ENCODE measurements at regions not wholly inside any gene's neighbourhood (a gene's known extent, or its start where the extent isn't known, plus 50 kb on each side); places are given as distances from the start of the nearest gene placed in this dataset.

DNA sequence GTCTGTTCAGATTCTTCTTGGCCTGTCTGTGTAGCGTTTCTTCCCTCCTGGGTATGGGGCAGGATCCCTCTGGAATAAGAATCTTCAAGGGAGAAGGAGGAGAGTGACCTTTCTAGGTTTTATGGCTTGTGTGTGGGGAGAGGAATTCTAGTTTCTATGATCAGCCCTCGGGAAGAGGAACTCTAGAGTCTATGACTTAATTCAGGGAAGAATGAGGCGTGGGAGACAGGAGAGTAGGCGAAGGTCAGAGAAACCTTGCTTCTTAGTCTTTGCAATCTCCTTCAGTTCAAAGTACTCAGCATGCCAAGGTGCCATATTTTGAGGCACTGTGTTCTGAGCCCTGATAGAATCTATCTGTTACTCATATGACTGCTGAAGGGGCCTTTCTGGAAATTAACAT, 99.2 kb upstream of the C3orf80 start:
- no peak for DNase-seq (ENCODE audit: low spot score)
- intact Hi-C loops (cut with DNase I), result no loop called here

DNA sequence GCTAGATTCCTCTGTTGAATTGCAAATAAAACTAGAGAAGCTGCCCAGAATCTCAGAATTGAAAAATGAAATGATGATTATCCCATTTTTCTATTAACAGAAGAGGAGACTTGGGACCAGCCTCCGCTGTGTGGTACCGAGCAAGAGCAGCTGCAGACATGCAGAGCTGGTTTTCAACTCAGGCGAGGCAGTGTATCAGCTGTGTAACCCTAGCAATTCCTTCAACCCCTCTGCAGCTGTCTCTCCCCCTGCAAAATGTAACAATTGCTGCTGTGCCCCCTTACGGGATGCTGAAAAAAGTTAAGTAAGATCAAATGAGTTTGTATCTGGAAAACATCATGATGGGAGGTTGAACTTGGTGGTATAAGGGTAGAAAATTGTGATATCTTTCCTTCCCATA, 98.5 kb upstream of the C3orf80 start:
- intact Hi-C loops (cut with DNase I), result no loop called here
- no peak for DNase-seq (ENCODE audit: low spot score)

DNA sequence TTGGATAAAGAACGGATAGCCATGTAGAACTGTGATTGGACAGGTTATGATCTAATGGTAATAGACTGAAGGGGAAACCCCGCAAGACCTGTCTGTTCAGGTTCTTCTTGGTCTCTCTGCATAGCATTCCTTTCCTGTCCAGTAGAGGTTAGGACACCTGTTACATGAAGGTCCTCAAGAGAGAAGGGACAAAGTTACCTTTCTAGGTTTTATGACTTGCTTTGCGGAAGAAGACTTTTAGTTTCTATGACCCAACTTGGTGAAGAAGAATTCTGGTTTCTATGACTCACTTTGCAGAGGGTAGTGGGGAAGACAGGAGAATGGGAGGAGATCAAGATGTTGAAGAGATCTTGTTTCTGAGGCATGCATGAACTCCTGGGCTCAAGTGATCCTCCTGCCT, 97.9 kb upstream of the C3orf80 start:
- intact Hi-C loops (cut with DNase I), result no loop called here
- DNase-seq (ENCODE audit: low spot score), result no peak

DNA sequence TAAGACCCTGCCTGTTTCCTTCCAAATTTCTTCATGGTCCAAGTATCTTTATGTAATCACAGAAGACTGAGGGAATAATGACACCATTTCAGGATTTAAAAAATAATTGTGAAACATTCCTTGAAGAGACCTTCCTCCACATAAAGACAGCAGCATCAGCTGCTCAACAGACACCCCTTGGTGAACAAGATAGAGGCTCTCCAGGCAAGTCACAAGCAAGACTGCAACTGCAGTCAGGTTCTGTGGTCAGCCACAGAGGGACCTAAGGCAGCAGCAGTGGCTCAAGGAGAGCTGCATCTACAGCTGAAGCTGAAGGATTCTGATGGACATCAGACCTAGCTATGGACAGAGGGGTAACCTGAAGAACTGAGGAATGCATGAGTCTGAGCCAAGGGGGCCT, 97.2 kb upstream of the C3orf80 start:
- DNase-seq (ENCODE audit: low spot score), result no peak
- intact Hi-C loops (cut with DNase I), result no loop called here

DNA sequence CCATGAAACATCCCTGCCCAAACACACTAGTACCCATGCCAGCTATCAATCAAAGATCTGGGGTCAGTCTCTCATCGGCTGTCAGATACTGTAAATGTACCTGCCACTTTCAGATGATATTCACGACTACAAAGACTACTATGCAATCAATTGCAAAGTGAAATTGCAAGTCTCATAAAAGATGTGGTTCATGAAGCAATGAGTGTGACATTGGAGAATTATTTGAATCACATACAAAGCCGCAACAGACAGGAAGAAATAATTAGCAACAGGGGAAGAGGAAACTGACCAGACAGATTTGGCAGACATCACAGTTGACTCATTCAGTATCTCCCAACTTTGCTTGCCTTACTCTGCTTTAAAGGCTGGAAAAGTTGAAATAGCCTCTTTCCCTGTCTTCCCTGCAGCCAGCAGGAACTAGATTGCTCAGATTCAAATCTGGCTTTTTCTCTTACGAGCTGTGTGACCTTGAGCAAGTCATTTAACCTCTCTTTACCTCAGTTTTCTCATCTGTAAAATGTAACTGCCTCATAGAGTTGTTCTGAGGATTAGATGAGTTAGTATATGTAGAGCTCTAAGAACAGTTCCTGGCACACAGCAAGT, 95.7 kb upstream of the C3orf80 start:
- intact Hi-C loops (cut with DNase I), result no loop called here
- no peak for DNase-seq (ENCODE audit: low spot score)

DNA sequence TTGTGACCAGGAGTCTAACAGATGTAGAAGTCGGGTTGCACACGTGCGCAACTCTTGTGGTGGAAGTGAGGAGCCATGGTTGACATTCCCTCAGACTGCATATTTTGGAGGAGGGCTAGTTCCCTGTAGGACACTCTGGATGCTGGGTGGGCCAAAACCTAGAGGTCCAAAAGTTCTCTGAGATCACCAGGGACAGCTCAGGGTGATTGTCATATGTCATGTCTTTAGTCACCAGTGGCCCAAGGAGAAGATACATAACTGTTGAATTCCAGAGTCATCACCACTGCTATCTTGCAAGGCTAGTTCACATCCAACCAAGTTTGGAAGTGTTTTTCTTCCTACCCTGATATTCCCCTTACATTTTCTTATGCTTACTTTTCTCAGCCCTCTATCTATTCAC, 95.2 kb upstream of the C3orf80 start:
- no peak for DNase-seq (ENCODE audit: low spot score)
- intact Hi-C loops (cut with DNase I), result no loop called here

DNA sequence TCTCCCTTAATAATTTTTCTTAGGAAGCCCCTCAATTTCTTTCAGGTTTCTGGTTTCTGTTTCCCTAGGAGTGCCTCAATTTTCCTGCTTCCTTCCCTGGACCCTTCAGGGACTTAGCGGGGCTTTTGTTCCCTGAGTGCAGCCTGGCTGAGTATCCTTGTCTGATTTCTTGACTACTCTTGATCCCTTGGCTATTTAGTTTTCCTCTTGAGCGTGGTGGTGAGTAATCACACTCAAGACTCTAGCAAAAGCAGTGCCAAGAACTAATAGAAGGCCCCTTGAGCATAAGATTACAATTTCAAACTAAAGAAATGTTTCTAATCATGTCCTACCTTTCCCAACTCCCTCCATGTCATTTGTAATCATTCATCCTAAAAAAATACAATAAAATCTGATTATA, 94.3 kb upstream of the C3orf80 start:
- no peak for DNase-seq (ENCODE audit: low spot score)
- intact Hi-C loops (cut with DNase I), result no loop called here

DNA sequence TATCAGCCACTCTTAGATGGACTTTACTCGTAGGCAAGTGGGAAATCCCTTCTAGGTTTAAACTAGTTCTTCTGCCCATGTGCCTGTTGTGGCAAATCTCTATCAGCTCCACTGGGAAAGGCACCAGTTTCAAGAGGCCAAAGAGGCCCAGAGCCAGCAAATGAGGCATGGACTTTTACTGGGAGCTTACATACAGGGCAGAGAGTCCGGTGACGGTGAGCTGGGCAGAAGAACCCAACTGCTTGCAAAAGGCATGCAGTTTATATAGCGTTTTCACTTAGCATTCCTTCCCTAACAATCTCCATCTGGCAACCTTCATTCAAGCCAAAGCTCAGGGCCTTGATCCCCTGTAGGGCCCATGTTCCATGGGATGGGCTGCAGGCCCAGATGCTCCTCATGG, 93.0 kb upstream of the C3orf80 start:
- intact Hi-C loops (cut with DNase I), result no loop called here
- DNase-seq (ENCODE audit: low spot score), result no peak

DNA sequence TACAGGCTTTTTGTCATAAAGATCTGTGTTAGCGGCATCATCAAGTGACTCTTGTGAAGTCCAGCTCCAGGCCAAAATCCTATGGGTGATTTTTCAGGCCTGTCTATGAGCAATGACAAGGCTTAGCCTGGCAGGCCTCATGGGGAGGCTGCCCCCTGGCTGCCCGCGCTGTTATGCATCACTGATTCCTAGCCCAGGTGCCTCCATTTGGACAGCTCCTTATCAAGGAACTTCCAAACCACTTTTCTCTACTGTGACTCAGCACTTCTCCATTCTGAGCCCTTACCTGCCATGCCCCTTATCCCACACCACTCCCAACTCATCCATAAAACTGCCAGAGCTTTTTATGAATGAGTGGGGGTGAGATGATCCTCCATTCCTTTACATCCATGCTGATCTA, 91.5 kb upstream of the C3orf80 start:
- intact Hi-C loops (cut with DNase I), result no loop called here
- DNase-seq (ENCODE audit: low spot score), result no peak

DNA sequence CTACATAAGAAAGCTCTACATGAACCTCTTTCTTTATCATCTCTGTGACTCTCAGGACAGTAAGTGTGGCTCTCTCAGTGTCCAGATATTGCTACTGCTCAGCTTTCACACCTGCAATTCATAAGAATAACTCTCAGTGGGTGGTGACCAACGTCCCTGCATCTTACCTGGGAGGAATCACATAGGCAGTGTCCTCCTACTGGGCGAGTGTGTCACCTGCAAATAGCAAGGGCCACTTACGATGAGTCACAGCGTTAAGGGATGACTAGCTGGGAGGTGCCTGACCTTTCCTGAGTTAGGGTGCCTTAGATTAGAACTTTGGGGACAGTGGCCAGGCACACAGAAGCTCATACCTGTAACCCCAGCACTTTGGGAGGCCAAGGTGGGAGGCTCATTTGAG, 90.8 kb upstream of the C3orf80 start:
- intact Hi-C loops (cut with DNase I), result no loop called here
- DNase-seq (ENCODE audit: low spot score), result no peak

DNA sequence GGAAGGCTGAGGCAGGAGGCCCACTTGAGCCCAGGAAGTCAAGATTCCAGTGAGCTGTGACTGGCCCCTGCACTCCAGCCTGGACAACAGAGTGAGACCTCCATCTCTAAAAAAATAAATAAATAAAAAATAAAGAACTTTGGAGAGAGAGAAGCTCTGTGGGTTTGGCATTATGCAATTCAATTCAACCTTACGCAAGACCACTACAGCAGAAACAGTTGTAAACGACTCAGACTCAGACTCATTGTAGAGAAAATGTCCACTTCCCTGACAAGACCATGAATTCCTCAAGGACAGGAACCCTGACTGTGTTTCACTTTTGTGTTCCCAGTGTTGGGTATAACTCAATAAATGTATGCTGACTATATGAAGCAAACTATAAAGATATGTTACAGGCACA, 90.3 kb upstream of the C3orf80 start:
- intact Hi-C loops (cut with DNase I), result no loop called here
- DNase-seq (ENCODE audit: low spot score), result no peak

DNA sequence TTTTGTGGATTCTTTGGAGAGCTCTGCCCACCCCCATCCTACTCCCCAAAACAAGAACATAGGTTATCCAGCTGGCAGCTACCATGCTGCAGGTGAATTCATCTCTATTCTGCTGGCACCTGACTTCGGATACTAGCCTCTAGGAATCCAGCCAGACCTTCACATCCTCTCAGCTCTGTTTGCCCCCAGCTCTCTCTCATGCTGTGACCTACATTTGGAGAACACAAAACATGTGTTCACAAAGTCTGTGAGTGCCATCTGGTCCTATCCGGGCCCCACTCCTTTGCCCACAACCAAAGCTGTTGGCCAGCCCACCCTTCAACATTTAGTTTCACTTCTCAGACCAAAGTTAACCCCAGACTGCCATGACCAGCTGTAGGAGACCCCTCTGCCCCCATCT, 89.4 kb upstream of the C3orf80 start:
- intact Hi-C loops (cut with DNase I), result no loop called here
- DNase-seq (ENCODE audit: low spot score), result no peak

DNA sequence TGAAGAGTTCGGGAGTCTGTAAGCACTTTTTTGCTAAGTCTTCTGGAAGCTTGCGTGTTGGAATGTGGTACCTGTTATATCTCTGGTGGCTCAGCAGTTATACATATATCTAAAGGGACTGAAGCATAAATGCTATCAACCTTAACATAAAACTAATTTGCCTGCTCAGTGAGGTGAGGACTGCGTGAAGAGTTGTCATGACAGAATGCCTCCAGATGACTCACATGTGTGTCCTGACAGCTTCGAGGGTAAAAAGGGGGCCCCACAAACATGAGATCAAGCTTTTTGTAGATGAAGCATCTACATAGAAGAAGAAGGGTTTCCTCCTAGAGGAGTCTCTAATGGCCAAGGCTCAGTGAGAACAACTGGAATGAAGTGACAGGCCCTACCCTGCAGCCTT, 88.8 kb upstream of the C3orf80 start:
- DNase-seq (ENCODE audit: low spot score), result no peak
- intact Hi-C loops (cut with DNase I), result no loop called here

DNA sequence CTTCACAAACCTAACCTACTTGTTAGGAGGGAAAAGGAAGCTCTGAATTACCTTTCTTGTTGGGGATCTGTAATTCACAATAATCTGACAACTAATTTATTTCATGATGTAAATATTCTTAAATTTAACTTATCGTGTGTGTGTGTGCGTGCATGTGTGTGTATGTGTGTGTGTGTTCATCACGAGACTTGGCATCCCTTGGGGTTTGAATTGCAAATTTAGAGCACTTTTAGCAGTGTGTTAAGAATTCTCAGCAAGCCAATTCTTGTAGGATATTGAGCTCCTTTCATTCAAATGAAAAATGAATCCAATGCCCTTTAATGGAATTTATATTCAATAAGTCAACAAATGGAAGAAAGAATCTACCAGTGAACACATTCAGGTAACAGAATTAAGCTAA, 85.9 kb upstream of the C3orf80 start:
- intact Hi-C loops (cut with DNase I), result no loop called here
- DNase-seq (ENCODE audit: low spot score), result no peak

DNA sequence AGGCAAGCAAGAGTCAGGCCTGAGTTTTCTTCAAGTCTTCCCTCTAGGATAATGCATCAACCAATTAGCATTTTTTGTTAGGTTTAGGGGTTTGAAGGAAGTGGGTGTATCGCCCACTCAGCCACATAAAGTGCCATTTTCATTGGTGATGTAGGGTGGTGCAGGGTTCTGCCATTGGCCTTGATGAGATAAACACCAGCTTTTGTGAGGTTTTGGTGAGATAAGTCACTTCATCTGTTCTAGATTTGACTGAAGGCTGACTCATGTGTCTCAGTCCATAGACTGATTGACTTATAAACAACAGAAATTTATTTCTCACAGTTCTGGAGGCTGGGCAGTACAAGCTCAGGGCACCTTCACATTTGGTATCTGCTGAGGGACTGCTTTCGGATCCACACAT, 84.5 kb upstream of the C3orf80 start:
- intact Hi-C loops (cut with DNase I), result no loop called here
- DNase-seq (ENCODE audit: low spot score), result no peak

DNA sequence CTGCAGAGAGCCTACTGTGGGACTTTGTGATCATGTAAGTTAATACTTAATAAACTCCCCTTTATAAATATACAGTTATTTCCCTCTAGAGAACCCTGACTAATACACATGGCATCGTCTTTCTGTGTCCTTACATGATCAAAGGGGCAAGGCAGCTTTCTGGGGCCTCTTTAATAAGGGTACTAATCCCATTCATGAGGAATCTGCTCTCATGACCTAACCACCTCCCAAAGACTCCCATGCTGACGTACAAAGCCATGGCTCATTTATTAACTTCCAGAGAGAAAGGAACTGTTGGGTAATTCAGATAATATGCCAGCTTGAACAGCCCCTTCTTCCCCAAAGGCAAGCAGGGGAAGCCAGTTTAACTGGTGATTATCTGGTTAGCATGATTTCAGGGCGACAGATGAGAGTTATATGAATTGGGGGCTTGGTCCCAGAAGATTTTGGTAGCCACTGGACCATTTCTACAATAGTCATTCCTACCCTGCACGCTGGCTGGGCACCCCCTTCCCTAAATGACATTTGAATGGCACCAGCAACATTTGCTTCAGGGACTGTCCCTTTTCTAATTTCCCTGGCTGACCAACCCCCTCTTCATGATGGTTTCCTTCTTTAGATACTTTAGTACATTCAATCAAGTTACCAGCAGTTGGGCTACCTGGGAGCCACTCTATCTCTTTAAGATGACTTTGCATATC, 83.6 kb upstream of the C3orf80 start:
- no peak for DNase-seq (ENCODE audit: low spot score)

DNA sequence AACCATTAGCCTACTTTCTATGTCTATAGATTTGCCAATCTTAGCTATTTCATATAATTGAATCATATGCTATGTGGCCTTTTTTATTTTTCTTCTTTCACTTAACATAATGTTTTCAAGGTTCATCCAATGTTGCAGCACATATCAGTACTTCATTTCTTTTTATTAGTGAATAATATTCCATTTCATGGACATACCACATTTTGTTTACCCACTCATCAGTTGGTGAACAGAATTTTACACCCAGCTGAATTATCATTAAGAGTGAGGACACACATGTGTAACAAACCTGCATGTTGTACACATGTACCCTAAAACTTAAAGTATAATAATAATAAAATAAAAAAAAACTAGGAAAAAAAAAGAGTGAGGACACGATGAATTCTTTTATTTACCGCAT, 81.7 kb upstream of the C3orf80 start:
- intact Hi-C loops (cut with DNase I), result no loop called here
- no peak for DNase-seq (ENCODE audit: low spot score)

More for the DNA sequence above, 83.6 kb upstream of the C3orf80 start:
- intact Hi-C loops (cut with DNase I), result no loop called here

DNA sequence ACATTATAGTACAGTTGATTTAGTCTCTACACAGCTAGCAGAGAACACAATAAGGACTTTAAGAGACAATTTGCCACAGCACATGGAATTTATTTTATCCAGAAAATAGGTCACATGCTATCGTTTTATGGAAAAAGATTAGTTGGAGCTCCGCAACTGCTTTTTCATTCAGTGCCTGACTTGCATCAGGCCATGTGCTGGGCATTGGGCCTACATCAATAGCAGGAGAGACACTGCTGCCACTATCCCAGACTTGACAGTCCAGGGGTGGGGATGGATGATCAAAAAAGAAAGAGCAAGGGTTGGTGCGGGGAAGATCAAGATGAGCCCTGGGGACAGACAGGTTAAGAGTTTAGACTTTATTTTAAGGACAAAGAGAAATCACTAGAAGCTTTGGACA, 75.2 kb upstream of the C3orf80 start:
- no peak for DNase-seq (ENCODE audit: low spot score)
- intact Hi-C loops (cut with DNase I), result loop anchor here in 1 of 2 donors (10.0 kb wide), 1 partner anchor 265 kb away; no protein-coding TSS in a partner anchor

DNA sequence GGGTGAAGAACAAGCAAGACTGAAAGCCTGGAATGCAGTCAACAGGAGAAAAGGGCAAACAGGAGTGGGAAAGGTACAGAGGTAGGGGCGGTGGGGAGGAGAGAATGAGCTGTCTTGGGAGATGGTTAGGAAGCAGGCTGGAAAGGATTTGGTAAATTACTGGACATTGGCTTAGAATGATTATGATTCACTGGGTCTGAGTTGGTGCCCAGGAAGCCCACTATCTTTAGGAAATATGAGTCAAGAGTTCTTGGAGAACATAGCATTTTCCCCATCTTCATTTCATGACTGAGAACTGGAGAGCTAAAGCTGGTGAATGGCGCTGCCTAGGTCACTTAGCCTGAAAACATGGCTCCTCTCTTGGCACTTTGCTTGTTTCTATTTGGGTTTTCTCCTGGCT, 74.7 kb upstream of the C3orf80 start:
- no peak for DNase-seq (ENCODE audit: low spot score)
- intact Hi-C loops (cut with DNase I), result loop anchor here in 1 of 2 donors (10.0 kb wide), 1 partner anchor 264 kb away; no protein-coding TSS in a partner anchor

DNA sequence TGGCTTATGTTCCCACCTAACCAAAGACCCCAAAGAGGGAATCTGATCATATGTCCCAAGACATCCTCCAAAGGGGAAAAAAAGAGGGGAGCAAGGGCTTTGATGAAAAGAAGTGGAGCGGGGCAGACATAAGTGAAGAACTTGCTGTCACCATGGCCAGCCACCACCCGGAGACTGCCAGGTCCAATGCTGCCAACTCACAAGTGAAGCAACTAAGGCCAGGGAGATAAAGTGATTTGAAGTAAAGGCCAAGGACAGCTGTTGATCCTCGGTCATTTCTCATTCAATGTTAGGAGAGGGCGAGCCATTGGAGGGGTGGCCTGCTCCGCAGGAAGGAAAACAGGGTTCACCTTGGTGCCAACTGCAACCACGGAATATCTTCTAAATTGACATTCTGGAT, 72.6 kb upstream of the C3orf80 start:
- no peak for DNase-seq (ENCODE audit: low spot score)
- intact Hi-C loops (cut with DNase I), result loop anchor here in 1 of 2 donors (10.0 kb wide), 1 partner anchor 262 kb away; no protein-coding TSS in a partner anchor

DNA sequence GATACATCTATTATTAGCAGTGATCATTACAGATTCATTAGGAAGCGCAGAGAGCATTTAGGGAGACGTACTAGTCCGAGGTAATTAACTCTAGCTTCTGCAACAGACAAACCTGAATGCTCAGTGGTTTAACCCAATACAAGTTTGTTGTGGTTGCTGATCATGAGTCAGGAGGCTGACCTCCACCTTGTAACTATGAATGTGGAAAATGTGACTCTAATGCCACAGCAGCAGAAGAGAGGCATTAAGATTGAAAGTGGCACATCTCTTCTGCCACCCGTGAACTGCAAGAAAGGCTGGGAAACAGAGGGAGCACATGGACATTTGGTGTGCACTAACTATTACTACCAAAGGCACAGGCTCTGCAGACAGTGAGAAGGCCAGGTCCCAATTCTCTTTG, 71.2 kb upstream of the C3orf80 start:
- intact Hi-C loops (cut with DNase I), result loop anchor here in 1 of 2 donors (10.0 kb wide), 1 partner anchor 261 kb away; no protein-coding TSS in a partner anchor
- no peak for DNase-seq (ENCODE audit: low spot score)

Measured in posterior vena cava (tissue), 2 donors.